Esophagus muscularis mucosa (tissue), 3 donors: ENCODE measurements at regions not wholly inside any gene's neighbourhood (a gene's known extent, or its start where the extent isn't known, plus 50 kb on each side); places are given as distances from the start of the nearest gene placed in this dataset.

Experiments
- CTCF ChIP-seq, 3 experiments: fragments of 200-600 bp in 2 of 3; fragments of 450-650 bp in 1 of 3; sonication (generic) in 2 of 3; IDR thresholded peaks; one replicate each; pipeline ENCODE4 v1.5.1; 2017 to 2019; ENCODE audit warnings: antibody characterized with exemption in 3 of 3, mild to moderate bottlenecking in 2 of 3, moderate library complexity in 1 of 3
- EP300 ChIP-seq: sonication (generic); formaldehyde crosslinking; IDR thresholded peaks from one replicate; pipeline ENCODE4 v1.6.1; 2017; ENCODE audit warnings: antibody characterized with exemption

- TF ChIP-seq CTCF (IDR thresholded peaks at IDR 0.05): no peak
- no peak for TF ChIP-seq EP300
Measured at GRCh38 chr11:115980337-115981103, 476.3 kb upstream of the CADM1 start.
